LNCaP clone FGC (cell line): ENCODE measurements at regions not wholly inside any gene's neighbourhood (a gene's known extent, or its start where the extent isn't known, plus 50 kb on each side); places are given as distances from the start of the nearest gene placed in this dataset.

Experiments
- DNase-seq: peaks from one replicate; pipeline ENCODE4 v3.0.0-alpha.2; 2011; ENCODE audit warnings: low read depth
- H3K4me3 ChIP-seq: 2 replicates; pipeline ENCODE4 v1.5.1; 2011; ENCODE audit warnings: mild to moderate bottlenecking, low read depth, low read length, control low read depth
- CTCF ChIP-seq: IDR thresholded peaks from 2 replicates; pipeline ENCODE4 v1.5.1; 2012; ENCODE audit warnings: mild to moderate bottlenecking; ENCODE audit not compliant: control insufficient read depth, insufficient read depth; ENCODE audit errors: extremely low read depth

DNA sequence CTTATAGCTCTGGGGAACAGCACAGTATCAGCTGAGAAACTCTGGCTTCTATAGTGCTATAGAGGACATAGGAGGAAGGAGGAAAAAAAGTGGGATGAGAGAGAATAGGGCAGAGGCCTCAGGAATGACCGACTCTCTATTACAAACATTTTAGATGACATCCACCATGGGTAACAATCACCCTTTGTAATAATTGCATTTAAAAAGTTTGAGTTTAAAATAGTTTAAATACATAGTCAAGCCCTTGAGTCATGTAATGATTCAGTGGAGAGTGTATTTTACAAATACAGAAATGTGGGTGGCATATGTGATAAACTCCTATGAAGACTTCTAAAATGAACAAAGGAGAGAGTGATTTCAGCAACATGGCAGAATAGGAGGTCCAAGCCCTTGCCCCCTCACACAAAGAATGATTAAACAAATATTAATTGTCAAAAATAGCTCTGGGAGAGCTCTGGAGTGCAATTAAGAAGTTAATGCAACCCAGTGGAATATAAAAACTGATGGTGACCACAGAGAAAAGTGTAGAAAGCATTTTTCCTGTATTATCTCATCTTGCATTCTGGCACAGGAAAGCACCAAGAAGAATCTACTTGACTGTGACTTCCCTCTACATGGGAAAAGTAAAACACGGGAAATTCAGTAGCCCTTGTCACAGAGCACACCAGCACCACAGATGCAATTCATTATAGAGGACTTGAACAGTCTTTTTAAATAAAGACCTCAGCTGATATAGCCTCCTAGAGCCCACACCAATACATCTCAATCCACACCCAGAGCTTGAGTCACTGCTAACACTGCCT, 569.0 kb upstream of the SORCS1 start:
- TF ChIP-seq CTCF = no peak
- DNase-seq = no peak
- H3K4me3 ChIP-seq = no peak overlapping the region

GRCh38 chr10:107732045-107732444, 567.5 kb upstream of the SORCS1 start:
- H3K4me3 ChIP-seq = no peak overlapping the region
- TF ChIP-seq CTCF = no peak
- DNase-seq = no peak

DNA sequence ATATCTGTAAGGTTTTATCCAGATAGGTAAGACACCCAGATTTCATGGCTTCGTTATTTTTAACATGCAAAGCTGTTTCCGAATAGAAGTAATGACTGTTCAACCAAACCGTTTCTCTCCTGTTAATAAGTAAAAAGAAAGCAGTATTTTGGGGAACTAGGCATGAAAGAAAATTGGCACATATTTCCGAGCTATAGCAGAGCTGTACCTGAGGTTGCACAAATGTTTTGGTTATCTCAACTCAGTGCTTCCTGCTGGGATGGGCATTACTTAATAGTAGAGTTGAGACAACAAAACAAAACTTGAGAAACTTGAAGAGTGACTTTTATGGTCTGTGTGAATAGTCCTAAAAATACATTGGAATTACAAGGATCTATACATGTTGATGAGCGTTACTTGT, 564.3 kb upstream of the SORCS1 start:
- peak; percentile 52 for DNase-seq
- no peak overlapping the region for H3K4me3 ChIP-seq
- TF ChIP-seq CTCF = no peak

DNA sequence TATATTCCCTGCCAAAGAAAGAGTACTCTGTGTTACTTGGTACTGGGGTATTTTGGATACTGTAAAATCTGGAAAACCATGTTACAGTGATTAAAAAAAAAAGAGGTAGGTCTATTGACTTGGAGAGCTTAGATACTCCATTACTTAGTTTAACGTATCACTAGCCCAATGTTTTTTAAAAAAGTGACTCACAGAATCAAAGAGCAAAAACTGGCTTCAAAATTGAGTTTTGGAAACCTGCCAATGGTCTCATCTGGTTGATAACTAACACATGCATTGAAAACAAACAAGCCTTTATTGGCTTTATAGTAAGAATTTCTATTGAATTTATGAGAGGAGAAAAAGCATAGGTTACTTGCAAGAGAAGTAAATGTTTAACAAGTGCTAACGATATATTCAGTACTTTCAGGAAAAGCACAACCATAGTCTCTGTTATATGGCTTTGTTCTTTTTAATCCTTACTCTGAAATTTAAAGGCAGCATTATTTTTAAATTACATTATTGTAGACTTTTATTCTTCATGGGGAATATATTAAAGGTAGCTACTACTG, 563.3 kb upstream of the SORCS1 start:
- no peak overlapping the region for H3K4me3 ChIP-seq
- TF ChIP-seq CTCF = no peak
- no peak for DNase-seq

DNA sequence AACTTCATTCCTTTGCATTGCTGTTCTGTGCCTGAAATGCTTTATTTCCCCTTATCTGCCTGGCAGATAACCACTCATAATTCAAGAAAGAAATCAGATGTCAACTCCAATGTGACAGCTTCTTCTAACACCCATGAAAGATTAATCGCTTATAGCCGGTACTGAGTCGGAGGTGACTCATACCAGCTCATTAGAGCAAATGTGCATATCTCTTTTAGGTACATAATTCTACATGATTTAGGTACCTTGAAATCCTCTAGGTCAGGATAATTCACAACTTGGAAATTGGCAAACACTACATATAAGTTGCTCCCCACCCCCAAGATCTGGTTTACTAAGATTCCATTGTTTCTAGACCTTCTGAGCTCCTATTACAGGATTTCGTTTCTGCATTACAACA, 554.4 kb upstream of the SORCS1 start:
- H3K4me3 ChIP-seq = no peak overlapping the region
- DNase-seq = no peak
- TF ChIP-seq CTCF = no peak

DNA sequence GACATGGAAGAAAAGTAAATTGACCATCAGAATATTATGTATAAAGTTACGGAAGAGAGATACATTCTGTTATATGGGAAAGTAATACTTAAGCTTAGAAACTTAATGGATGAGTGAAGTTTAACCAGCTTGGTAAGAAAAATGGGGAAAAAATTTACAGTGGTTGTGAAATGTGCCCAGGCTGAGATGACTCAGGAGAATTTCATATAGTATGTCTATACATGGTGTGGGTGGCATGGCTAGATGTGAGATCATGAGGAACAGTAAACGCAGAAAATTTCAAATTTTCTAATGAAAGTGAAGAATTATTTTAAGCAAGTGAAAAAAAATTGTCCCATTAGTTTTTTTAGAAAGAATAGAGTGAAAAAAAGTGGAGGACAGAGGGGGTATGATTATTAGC, 552.5 kb upstream of the SORCS1 start:
- no peak overlapping the region for H3K4me3 ChIP-seq
- no peak for TF ChIP-seq CTCF
- no peak for DNase-seq

DNA sequence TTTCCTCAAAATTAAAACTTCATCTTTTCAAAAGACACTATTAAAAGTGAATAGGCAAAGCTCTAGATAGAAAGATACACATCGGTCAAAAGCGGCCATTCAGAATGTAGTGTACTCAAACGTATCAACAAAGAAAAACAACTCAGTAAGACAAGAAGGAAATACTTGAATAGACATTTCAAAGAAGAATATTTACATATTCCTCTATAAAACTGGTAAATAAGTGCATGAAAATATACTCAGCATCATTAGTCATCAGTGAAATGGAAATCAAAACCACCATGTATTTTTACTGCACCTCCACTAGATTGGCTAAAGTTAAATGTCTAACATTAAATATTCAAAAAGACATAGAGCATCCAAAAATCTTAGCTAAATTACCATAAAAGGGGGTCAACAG, 551.1 kb upstream of the SORCS1 start:
- H3K4me3 ChIP-seq = no peak overlapping the region
- no peak for TF ChIP-seq CTCF
- no peak for DNase-seq
